TTC549 (cell line): ENCODE measurements at regions not wholly inside any gene's neighbourhood (a gene's known extent, or its start where the extent isn't known, plus 50 kb on each side); places are given as distances from the start of the nearest gene placed in this dataset.
"Not testable (repeated sequence)": the region's sequence is repeated elsewhere in the genome, so short reads cannot be mapped to it uniquely, and the experiment has no call there.

Experiments used
- FAIRE-seq: peaks from 2 replicates; lab custom pipeline; 2012; peaks lifted over from hg19 to GRCh38; lab: Jason Lieb, UNC

DNA sequence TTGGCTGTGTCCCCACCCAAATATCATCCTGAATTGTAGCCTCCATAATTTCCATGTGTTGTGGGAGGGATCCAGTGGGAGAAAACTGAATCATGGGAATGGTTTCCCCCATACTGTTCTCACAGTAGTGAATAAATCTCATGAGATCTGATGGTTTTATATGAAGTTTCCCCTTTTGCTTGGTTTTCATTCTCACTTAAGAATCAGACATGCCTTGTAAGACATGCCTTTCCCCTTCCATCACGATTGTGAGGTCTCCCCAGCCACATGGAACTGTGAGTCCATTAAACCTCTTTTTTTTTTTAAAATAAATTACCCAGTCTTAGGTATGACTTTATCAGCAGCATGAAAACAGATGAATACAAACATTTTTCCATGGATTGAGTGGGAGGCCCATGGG is 652.9 kb downstream of the ETNK1 start:
- no peak for FAIRE-seq

DNA sequence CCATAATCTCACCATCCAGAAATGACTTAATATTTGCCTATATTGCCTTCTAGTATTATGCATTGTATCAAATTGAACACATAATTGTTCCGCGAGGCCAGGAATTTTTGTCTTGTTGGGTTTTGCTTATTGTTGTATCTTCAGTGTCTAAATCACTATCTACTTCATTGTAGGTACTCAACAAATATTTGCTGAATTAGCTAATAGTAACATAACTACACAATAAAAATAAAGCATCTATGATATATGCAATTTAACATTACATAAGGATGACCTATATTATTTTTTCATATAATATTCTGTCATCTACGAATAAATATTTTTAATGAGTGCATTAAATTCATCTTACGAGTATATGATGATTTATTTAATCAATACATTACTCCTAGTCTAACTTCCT is 656.3 kb downstream of the ETNK1 start:
- FAIRE-seq, result no peak

DNA sequence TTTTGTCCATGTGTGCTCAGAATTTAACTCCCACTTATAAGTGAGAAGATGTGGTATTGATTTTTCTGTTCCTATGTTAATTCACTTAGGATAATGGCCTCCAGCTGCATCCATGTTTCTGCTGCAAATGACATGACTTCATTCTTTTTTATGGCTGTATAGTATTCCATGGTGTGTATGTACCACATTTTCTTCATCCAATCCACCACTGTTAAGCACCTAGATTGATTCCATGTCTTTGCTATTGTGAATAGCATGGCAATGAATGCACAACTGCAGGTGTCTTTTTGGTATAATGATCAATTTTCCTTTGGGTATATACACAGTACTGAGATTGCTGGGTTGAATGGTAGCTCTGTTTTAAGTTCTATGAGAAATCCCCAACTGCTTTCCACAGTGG is 657.7 kb downstream of the ETNK1 start:
- FAIRE-seq, result no peak

DNA sequence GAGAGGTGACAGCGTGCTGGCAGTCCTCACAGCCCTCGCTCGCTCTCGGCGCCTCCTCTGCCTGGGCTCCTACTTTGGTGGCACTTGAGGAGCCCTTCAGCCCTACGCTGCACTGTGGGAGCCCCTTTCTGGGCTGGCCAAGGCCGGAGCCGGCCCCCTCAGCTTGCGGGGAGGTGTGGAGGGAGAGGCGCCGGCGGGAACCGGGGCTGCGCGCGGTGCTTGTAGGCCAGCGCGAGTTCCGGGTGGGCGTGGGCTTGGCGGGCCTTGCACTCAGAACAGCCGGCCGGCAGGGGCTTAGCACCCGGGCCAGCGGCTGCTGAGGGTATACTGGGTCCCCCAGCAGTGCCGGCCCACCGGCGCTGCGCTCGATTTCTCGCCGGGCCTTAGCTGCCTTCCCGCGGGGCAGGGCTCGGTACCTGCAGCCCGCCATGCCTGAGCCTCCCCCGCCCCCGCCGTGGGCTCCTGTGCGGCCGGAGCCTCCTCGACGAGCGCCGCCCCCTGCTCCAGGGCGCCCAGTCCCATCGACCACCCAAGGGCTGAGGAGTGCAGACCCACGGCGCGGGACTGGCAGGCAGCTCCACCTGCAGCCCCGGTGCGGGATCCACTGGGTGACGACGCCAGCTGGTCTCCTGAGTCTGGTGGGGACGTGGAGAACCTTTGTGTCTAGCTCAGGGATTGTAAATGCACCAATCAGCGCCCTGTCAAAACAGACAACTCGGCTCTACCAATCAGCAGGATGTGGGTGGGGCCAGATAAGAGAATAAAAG is 661.0 kb downstream of the ETNK1 start:
- FAIRE-seq, result not testable (repeated sequence)

DNA sequence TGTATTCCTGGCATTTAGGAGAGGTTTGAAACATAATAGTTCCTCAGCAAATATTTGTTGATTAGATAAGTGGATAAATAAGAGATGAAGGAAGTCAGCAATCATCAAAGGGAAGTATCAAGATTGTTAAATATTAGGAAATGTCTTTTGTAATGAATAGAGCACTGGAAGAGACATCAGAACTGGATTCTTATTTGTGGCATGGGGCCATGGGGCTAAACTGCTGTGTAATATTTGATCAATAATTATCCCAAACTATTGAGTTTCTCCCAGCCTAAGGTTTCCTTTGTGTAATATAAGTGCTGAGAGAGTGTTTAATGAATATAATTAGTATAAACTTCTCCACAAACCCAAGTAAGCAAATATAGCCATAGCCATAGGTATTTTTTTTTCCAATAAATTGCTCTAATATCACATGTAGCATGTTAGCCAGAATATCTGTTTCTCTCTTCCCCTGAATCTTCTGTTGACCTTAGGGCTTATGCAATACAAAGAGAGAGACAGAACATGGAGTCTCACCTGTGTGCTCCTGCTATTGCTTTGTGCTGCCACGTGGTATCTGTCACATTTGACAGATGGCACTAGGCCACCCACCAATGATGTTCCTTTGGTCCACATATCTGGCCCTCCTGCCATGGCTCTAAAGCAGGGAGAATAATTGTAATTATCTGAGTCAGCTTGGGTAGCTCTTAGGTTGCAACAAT is 658.7 kb downstream of the SOX5 start:
- no peak for FAIRE-seq

DNA sequence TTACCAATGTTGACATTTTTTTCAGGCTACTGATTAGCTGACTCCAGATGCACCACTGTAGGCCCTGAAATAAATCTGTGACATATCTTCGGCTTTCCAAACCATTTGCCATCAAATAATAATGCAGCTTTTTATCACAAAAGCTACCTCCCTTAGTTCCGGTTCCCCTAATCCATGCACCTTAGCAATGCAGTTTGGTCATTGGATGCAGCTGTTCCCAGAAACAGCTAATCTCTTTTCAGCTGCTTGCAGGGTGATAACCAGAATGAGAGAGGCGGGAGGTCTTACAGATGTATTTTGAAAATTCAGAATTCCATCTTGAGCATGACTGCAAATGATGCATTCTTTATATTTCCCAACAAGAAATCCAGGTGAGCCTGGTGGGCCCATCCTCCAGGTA is 646.2 kb downstream of the SOX5 start:
- FAIRE-seq, result no peak

DNA sequence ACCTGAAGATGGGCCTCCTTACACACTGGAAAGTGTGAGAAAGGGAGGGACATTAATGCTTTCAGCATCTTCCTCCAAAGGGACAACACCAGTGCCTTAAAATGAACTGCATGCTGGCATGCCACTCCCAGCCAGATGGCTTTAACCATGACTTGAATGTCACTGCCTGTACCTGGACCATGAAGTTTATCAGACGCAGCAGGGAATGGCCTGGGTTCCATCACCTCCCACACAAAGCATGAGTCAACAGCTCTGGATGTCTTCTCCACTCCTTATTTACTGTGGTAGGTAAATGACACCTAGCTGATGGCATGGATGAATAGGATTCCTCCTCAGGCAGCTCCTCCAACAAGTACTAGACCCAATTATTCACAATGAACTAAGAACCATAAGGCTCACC is 645.6 kb downstream of the SOX5 start:
- no peak for FAIRE-seq

DNA sequence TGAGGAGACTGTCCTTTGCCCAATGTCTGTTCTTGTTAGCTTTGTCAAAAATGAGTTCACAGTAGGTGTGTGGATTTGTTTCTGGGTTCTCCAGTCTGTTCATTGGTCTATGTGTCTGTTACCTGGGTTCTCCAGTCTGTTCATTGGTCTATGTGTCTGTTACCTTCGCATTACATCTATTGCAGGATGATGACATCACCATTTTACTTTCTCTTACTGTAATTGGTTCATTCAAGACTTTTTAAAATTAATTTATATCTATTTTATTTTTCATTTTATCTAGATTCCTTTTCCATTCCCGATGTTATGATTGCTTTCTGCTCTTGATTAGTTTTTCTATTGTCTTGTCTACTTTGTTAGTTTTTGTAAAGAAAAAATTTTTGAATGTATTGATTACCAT is 615.5 kb downstream of the SOX5 start:
- no peak for FAIRE-seq

DNA sequence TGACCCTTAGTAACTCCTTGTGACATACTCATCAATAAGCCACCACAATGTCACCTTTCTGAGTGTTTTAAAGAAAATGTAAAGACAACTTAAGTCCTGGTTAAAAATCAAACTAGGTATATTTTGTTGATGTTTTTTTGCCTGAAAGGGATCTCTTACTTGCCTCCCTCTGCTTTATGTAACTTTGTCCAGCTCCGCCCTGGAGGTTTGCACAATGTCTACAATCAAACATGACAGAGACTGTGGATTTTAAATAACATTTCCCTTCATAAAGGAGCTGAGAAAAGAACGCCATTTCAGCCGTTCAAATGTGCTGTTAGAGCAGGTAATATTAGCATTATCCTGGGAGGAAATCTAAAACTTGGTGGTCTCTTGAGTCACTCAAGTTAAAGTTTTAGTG is 613.9 kb downstream of the SOX5 start:
- FAIRE-seq, result no peak

DNA sequence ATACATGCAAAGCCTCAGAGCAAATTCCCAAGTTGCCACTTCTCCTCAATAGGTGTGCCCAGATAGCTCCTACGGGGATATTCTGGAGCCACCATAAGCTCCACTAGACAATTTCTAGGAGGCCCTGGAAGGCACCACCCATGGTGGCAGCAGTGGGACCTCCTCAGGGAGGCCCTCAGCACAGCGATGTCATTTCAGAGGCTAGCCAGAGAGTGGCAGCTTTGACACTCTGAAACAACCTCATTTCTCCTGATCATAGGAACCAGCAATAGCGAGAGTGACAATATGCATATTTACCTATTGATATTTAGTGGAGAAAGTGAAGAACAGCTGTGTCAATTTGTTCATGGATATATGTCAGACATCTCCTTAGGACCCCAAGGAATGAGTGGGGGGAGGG is 612.3 kb downstream of the SOX5 start:
- FAIRE-seq, result no peak

DNA sequence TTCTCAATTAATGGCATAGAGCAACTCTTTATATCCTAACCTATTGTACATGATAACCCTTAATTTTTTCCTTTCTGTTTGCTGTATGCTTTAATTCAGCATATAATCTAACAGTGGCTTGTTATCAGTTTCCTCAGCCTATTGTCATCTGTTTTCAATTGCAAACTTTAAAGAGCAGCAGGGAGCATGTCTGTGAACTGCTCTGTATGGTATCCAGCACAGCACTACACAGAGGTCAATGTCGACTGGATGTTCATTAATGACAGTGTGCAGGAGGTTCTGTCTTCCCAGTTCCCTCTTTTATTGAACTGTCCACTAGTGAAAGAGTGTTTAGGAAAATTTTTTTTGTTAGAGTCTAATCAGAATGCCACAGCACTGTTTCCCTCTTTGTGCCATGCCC is 609.1 kb downstream of the SOX5 start:
- no peak for FAIRE-seq

DNA sequence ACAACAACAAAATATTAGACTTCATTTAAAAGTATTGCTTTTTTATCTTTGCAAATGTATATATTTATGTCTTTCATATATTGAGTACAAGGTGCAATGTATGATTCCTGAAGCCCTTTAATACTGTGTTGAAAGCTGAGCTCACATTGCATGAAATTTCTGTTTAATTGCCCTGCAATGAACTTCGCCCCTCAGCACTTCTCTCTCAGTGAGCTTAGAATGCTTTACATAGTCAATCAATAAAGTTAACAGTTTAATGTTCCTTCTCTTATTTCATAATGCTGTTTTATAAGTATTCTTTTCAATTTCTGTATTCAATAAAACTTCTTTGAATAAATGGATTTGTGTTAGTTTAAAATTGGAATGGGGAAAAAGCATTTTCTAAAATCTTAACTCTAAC is 607.1 kb downstream of the SOX5 start:
- no peak for FAIRE-seq

DNA sequence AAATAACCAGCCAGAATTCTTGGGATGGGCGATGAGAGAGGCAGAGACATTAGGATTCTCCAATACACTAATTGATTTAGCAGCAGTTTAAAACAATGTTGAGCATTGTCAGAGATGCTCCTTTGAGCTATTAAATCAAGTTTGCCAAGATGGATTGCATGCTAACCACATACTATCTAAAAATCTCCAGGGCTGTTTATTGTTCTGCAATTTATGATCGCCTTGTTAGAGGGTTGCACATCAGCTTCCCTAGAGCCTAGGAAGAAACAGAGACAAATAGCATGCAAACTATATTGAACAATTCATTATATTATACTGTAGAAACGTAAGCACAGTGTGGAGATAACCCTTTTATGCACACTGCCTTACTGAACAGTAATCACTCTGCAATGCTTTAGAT is 599.9 kb downstream of the SOX5 start:
- FAIRE-seq, result no peak

DNA sequence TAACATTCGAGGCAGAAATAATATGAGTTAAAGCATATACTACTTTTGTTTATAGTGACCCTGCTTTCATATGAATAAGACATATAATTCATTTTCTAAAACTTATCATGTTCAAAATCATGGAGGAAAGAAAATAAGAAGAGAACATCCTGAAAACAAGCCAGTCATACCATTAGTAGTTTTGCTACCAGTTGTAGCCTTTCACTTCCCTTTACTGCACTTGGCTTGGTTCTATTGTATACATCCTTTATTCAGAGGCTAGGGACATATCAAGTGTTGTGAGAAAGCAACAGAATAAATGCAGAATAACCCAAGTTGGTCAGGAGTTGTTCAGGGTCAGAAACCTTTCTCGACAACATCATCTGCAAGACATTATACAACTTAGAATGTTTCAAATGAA is 598.7 kb downstream of the SOX5 start:
- FAIRE-seq, result no peak

DNA sequence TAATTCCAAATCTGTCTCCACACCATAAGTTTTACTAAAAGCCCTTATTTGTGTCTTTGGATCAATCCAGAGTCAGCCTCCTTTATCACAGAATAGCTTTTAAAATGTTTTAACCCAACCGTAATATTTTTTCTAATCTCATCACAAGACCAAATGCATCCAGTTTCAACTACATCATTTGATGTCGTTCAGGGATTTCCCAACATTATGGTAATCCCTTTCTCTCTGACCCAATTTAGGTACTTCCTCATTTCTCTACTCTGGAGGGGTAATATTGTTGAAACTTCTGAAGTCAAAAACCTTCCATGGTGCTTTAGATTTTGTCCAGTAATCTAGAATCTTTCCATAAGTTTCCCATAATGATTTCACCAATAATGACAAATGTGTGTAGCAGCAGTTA is 596.8 kb downstream of the SOX5 start:
- no peak for FAIRE-seq

DNA sequence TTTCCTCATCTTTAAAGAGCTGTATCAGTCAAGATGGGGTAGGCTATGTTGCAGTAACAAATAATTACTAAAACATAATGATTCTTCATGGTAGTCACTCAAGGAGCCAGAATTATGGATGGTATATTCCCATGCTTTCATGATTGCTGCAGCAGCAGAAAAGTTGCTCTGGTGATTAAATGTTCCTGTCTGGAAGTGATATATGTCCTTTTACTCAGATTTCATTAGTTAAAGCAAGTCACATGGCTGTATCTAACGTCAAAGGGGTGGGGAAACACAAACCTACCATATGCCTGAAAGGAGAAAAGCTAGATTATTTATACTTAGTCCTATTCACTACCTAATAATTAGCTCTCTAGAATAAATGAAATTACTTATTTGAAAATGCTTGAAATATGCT is 594.7 kb downstream of the SOX5 start:
- no peak for FAIRE-seq

DNA sequence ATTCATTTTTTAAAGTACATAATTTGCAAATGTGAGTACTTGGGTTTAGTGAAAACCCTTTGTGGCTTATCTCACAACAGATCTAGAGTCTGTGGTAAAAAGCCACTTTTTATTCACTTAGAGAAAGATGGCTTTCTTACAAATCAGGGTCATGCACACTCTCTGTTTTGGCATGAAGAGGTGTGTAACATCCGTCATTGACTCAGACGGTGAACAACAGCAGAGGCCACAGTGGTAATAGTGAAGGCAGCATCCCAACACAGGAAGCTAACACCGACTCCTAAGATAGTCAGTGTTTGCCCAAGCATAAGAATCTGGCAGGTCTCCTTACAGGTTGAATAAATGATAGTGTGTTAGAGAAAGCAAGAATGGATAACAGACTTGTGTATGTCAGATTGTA is 593.0 kb downstream of the SOX5 start:
- FAIRE-seq, result no peak

DNA sequence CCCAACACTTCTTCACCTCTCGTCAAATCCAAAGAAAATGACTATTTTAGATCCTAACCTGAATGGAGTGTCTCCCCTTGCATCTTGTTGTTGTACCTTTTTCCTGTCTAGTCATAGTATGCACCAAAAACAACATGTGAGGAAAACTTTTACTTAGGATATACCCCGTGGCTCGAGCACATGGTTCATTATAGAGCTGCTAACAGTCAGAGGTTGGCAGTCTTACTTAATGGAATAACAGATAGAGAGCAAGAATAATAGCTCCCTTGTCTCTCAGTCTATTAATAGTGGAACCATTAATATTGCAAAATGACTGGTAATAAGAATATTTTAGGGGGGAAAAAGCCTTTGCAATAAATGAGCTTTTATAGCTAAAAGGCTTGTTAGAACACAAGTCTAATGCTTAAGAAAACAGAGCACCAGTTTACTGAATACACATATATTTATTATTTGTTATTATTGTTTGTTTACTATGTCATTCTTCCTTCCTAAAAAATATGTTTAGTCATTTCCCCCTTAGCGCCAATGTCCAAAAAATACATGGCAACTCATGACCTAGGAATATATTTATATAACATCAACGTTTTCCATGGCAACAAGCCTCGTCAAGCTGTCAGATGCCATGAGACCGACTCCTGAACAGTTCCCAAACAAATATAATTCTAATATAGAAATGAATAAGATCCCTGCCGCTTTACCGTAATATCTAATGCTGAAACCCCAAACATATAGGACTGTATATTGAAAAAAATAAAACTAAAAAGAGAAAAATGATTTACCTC is 592.4 kb downstream of the SOX5 start:
- no peak for FAIRE-seq

DNA sequence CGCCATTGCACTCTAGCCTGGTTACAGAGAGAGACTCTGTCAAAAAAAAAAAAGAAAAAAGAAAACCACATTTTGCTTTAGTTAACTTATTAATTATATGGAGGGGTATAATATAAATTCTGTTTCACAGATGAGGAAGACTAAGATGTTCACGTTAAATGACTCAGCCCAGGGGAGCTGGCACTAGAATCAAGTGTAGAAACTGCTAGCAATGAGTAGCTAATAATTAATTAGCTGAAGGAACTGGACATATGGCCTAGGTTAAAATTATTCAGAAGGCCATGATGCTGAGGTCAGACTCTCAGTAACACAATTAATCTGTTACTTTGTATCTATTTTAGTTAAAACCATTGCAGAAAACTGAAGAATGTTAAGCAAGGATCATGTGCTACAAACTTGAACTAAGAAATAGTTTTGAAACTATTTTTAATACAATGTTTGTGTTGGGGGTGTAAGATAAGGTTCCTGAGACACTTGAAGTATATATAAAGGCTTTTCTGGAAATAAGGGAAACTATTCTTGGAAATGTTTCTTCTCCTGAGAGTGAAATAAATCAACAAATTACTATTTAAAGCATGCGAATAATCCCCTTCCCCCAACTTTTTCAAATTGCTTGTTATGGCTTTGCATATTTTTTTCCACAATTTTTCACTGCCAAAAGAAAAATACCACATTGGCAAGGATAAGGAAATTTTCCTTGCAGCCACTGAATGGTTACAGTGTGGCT is 589.3 kb downstream of the SOX5 start:
- no peak for FAIRE-seq

DNA sequence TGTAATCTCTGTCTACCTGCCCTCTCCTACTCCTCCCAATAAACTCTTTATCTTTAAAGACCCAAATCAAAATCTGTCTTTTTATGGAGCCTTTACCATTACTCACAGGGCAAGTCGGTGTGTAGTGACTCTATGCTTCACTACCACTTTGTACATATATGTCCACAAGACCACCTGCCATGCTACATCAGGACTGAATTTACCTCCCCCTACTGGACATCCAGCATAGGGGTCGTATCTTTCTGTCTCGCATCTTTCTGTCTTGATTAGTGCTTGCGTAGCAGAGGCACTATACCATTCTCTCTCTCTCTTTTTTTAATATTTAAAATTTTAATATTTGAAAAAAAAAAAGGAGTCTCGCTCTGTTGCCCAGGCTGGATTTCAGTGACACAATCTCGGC is 587.5 kb downstream of the SOX5 start:
- FAIRE-seq, result no peak

DNA sequence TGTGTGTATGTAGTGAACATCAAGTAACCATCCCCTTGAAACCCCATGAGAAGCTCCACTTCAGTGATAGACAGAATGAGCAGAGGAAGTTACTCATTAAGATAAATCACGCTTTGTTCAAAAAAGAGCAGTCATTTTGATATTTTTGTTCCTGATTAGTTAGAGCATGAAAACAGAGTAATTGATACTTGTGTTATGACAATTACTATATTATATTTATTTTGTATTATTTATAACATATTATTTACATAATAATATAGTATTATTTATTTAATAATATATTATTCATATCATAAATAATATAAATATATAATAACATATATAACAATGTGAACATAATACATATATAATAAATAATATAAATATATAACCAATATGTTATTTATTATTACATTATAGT is 580.9 kb downstream of the SOX5 start:
- peak; percentile 95 for FAIRE-seq

DNA sequence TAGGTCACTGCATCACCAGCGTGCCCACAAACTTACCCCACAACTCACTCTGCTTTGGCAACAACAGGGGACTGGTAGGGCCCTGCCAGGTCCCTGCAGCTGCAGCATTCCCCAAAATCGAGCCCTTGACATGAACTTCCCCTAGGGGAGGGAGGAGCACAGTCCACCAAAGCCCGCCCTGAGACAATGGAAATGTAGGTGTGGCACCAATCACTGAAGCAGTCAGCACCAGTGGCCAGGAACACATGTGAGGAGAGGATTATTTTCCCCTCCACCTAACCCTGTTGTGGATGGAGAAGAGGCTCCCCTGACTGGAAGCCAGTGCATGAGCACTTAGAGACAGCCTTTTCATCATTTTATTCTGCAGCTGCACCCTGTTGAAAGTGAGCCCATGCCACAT is 573.8 kb downstream of the SOX5 start:
- no peak for FAIRE-seq

DNA sequence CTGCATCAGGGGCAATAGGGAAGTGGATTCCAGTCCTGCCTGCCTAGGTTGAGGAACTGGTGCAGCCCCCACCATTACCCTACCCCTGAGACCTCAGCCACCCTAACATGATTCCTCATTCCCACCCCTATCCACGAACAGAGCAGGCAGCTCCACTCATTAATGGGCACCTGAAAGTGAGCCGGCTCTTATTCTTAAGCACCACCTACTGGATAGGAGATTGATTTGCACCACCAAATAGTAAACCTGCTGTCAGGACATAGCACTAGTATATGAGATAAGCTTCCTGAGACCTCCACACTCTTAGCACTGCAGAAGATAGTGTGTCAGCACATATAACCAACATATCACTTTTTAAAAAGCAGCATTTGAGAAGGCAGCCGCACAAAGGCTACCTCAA is 573.2 kb downstream of the SOX5 start:
- no peak for FAIRE-seq
